HEK293 (cell line): ENCODE measurements at regions not wholly inside any gene's neighbourhood (a gene's known extent, or its start where the extent isn't known, plus 50 kb on each side); places are given as distances from the start of the nearest gene placed in this dataset.

Experiments used
- CTCF ChIA-PET: fragments of 350-600 bp; formaldehyde crosslinking; extraction: SDS; loops from one replicate; lab custom pipeline; 2021; ENCODE audit warnings: antibody characterized with exemption; lab: Yijun Ruan, JAX
- POLR2A ChIA-PET: fragments of 300-600 bp; formaldehyde crosslinking; extraction: SDS; loops from one replicate; lab custom pipeline; 2020; ENCODE audit warnings: antibody characterized with exemption, inconsistent platforms; lab: Yijun Ruan, JAX
- H3K27ac ChIP-seq: fragments of 200-500 bp; sonication (Bioruptor generic); 2 replicates; pipeline ENCODE4 v1.5.1; 2014; ENCODE audit warnings: low read depth, low read length, control low read depth, inconsistent platforms; ENCODE audit errors: extremely low read depth
- H3K36me3 ChIP-seq, 2 experiments: fragments of 200-500 bp in 1 of 2; sonication (Bioruptor generic) in 1 of 2; 1 replicate in 1 of 2; 2 replicates in 1 of 2; pipeline ENCODE4 v1.5.1; 2014 to 2017; ENCODE audit warnings: inconsistent platforms in 2 of 2, low read length in 2 of 2; ENCODE audit not compliant: control insufficient read depth in 2 of 2, insufficient read depth in 1 of 2
- H3K4me1 ChIP-seq: fragments of 200-500 bp; sonication (Bioruptor generic); 2 replicates; pipeline ENCODE4 v1.5.1; 2014; ENCODE audit warnings: mild to moderate bottlenecking, low read length, inconsistent platforms; ENCODE audit not compliant: control insufficient read depth, insufficient read depth
- H3K4me3 ChIP-seq: 2 replicates; pipeline ENCODE4 v1.5.1; 2011; ENCODE audit warnings: low read depth, mild to moderate bottlenecking, control low read depth, low read length, moderate library complexity
- H3K9me3 ChIP-seq: fragments of 200-500 bp; sonication (Bioruptor generic); 2 replicates; pipeline ENCODE4 v1.5.1; 2014; ENCODE audit warnings: low read depth, low read length, inconsistent platforms; ENCODE audit not compliant: control insufficient read depth, insufficient read depth
- HIC1 ChIP-seq: fragments of 450-650 bp; formaldehyde crosslinking; IDR thresholded peaks from 2 replicates; pipeline ENCODE4 v1.5.1; 2016; ENCODE audit warnings: missing biosample characterization, missing genetic modification characterization
- KLF16 ChIP-seq: fragments of 450-650 bp; formaldehyde crosslinking; IDR thresholded peaks from 2 replicates; pipeline ENCODE4 v1.5.1; 2017; ENCODE audit warnings: missing biosample characterization, missing genetic modification characterization
- ZBTB7A ChIP-seq: fragments of 450-650 bp; formaldehyde crosslinking; IDR thresholded peaks from 2 replicates; pipeline ENCODE4 v1.5.1; 2016; ENCODE audit warnings: low read depth, missing biosample characterization, missing genetic modification characterization
- ZNF133 ChIP-seq: fragments of 450-650 bp; formaldehyde crosslinking; IDR thresholded peaks from 2 replicates; pipeline ENCODE4 v1.5.1; 2016; ENCODE audit warnings: missing biosample characterization, missing genetic modification characterization
- ZNF18 ChIP-seq: fragments of 450-650 bp; formaldehyde crosslinking; IDR thresholded peaks from 2 replicates; pipeline ENCODE4 v1.5.1; 2016; ENCODE audit warnings: missing biosample characterization, missing genetic modification characterization
- ZNF202 ChIP-seq: fragments of 450-650 bp; formaldehyde crosslinking; IDR thresholded peaks from 2 replicates; pipeline ENCODE4 v1.5.1; 2016; ENCODE audit warnings: missing biosample characterization, missing genetic modification characterization, borderline replicate concordance
- ZNF24 ChIP-seq: fragments of 450-650 bp; formaldehyde crosslinking; IDR thresholded peaks from 2 replicates; pipeline ENCODE4 v1.5.1; 2016; ENCODE audit warnings: missing biosample characterization, missing genetic modification characterization
- ZNF324 ChIP-seq: fragments of 450-650 bp; formaldehyde crosslinking; IDR thresholded peaks from 2 replicates; pipeline ENCODE4 v1.5.1; 2016; ENCODE audit warnings: missing biosample characterization, missing genetic modification characterization
- ZNF423 ChIP-seq: fragments of 450-650 bp; formaldehyde crosslinking; IDR thresholded peaks from 2 replicates; pipeline ENCODE4 v1.5.1; 2016; ENCODE audit warnings: missing biosample characterization, missing genetic modification characterization
- ZNF501 ChIP-seq: fragments of 450-650 bp; formaldehyde crosslinking; IDR thresholded peaks from 2 replicates; pipeline ENCODE4 v1.5.1; 2016; ENCODE audit warnings: missing biosample characterization, missing genetic modification characterization
- ZNF514 ChIP-seq: fragments of 450-650 bp; formaldehyde crosslinking; IDR thresholded peaks from 2 replicates; pipeline ENCODE4 v1.5.1; 2016; ENCODE audit warnings: missing biosample characterization, missing genetic modification characterization
- ZNF747 ChIP-seq: fragments of 450-650 bp; formaldehyde crosslinking; IDR thresholded peaks from 2 replicates; pipeline ENCODE4 v1.5.1; 2016; ENCODE audit warnings: missing biosample characterization, missing genetic modification characterization
- ZNF837 ChIP-seq: fragments of 450-650 bp; formaldehyde crosslinking; IDR thresholded peaks from 2 replicates; pipeline ENCODE4 v1.5.1; 2016; ENCODE audit warnings: missing biosample characterization, missing genetic modification characterization
- TF ChIP-seq, protein P1 (sequence below): fragments of 450-650 bp; formaldehyde crosslinking; IDR thresholded peaks from 2 replicates; pipeline ENCODE4 v1.5.1; 2016; ENCODE audit warnings: missing biosample characterization, missing genetic modification characterization, low read depth
- TF ChIP-seq, protein P2 (sequence below): fragments of 450-650 bp; formaldehyde crosslinking; IDR thresholded peaks from 2 replicates; pipeline ENCODE4 v1.5.1; 2017; ENCODE audit warnings: missing biosample characterization, missing genetic modification characterization
- TF ChIP-seq, protein P3 (sequence below): fragments of 450-650 bp; formaldehyde crosslinking; IDR thresholded peaks from 2 replicates; pipeline ENCODE4 v1.5.1; 2016; ENCODE audit warnings: missing biosample characterization, missing genetic modification characterization
- TF ChIP-seq, protein P4 (sequence below): fragments of 450-650 bp; formaldehyde crosslinking; IDR thresholded peaks from 2 replicates; pipeline ENCODE4 v1.5.1; 2016; ENCODE audit warnings: missing biosample characterization, missing genetic modification characterization

- no peaks in the 10 kb centered on the region for H3K4me1 ChIP-seq
- TF ChIP-seq ZNF324 (tag by site-specific recombination) (no peak), ZBTB7A (tag by site-specific recombination) (no peak)
- CTCF ChIA-PET: no interaction called here
- H3K9me3 ChIP-seq: no peaks in the 10 kb centered on the region
- H3K36me3 ChIP-seq: no peaks in the 10 kb centered on the region
- no peak overlapping the region for H3K4me3 ChIP-seq
- POLR2A ChIA-PET: no interaction called here
- no peak overlapping the region for H3K27ac ChIP-seq
Observed at GRCh38 chr6:103344554-103345163, 1515.1 kb downstream of the HACE1 start.

DNA sequence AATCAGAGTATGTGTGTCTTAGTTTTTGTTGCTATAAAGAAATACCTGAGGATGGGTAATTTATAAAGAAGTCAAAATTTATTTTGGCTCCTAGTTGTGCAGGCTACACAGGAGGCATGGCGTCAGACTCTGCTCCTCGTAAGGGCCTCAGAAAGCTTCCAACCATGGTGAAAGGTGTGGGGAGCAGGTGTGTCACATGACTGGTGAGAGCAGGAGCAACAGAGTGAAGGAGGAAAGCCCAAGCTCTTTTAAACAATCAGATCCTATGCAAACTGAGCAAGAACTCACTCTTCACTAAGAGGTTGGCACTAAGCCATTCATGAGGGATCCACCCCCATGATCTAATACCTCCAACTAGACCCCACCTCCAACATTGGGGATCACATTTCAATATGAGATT, 1524.3 kb downstream of the HACE1 start:
- H3K9me3 ChIP-seq: no peaks in the 10 kb centered on the region
- H3K36me3 ChIP-seq: no peaks in the 10 kb centered on the region
- H3K4me1 ChIP-seq: no peaks in the 10 kb centered on the region
- no peak overlapping the region for H3K4me3 ChIP-seq
- no peak overlapping the region for H3K27ac ChIP-seq
- ChIA-PET CTCF (no interaction called here), POLR2A (no interaction called here)
- TF ChIP-seq, protein P1, sequence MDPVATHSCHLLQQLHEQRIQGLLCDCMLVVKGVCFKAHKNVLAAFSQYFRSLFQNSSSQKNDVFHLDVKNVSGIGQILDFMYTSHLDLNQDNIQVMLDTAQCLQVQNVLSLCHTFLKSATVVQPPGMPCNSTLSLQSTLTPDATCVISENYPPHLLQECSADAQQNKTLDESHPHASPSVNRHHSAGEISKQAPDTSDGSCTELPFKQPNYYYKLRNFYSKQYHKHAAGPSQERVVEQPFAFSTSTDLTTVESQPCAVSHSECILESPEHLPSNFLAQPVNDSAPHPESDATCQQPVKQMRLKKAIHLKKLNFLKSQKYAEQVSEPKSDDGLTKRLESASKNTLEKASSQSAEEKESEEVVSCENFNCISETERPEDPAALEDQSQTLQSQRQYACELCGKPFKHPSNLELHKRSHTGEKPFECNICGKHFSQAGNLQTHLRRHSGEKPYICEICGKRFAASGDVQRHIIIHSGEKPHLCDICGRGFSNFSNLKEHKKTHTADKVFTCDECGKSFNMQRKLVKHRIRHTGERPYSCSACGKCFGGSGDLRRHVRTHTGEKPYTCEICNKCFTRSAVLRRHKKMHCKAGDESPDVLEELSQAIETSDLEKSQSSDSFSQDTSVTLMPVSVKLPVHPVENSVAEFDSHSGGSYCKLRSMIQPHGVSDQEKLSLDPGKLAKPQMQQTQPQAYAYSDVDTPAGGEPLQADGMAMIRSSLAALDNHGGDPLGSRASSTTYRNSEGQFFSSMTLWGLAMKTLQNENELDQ: no peak
- TF ChIP-seq ZNF423 (tag by site-specific recombination) (no peak), ZNF24 (tag by site-specific recombination) (no peak), ZNF837 (tag by site-specific recombination) (no peak), HIC1 (tag by site-specific recombination) (no peak), KLF16 (tag by site-specific recombination) (no peak), ZNF514 (tag by site-specific recombination) (no peak), ZNF747 (tag by site-specific recombination) (no peak), ZNF133 (tag by site-specific recombination) (no peak), ZNF202 (tag by site-specific recombination) (no peak), ZNF18 (tag by site-specific recombination) (no peak), ZNF501 (tag by site-specific recombination) (no peak)
- TF ChIP-seq, protein P2, sequence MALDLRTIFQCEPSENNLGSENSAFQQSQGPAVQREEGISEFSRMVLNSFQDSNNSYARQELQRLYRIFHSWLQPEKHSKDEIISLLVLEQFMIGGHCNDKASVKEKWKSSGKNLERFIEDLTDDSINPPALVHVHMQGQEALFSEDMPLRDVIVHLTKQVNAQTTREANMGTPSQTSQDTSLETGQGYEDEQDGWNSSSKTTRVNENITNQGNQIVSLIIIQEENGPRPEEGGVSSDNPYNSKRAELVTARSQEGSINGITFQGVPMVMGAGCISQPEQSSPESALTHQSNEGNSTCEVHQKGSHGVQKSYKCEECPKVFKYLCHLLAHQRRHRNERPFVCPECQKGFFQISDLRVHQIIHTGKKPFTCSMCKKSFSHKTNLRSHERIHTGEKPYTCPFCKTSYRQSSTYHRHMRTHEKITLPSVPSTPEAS (tag by site-specific recombination): no peak
- TF ChIP-seq, protein P3, sequence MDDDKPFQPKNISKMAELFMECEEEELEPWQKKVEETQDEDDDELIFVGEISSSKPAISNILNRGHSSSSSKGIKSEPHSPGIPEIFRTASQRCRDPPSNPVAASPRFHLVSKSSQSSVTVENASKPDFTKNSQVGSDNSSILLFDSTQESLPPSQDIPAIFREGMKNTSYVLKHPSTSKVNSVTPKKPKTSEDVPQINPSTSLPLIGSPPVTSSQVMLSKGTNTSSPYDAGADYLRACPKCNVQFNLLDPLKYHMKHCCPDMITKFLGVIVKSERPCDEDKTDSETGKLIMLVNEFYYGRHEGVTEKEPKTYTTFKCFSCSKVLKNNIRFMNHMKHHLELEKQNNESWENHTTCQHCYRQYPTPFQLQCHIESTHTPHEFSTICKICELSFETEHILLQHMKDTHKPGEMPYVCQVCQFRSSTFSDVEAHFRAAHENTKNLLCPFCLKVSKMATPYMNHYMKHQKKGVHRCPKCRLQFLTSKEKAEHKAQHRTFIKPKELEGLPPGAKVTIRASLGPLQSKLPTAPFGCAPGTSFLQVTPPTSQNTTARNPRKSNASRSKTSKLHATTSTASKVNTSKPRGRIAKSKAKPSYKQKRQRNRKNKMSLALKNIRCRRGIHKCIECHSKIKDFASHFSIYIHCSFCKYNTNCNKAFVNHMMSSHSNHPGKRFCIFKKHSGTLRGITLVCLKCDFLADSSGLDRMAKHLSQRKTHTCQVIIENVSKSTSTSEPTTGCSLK: no peak
- TF ChIP-seq, protein P4, sequence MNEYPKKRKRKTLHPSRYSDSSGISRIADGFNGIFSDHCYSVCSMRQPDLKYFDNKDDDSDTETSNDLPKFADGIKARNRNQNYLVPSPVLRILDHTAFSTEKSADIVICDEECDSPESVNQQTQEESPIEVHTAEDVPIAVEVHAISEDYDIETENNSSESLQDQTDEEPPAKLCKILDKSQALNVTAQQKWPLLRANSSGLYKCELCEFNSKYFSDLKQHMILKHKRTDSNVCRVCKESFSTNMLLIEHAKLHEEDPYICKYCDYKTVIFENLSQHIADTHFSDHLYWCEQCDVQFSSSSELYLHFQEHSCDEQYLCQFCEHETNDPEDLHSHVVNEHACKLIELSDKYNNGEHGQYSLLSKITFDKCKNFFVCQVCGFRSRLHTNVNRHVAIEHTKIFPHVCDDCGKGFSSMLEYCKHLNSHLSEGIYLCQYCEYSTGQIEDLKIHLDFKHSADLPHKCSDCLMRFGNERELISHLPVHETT (tag by site-specific recombination): no peak
